GM12878 (cell line): ENCODE measurements at regions not wholly inside any gene's neighbourhood (a gene's known extent, or its start where the extent isn't known, plus 50 kb on each side); places are given as distances from the start of the nearest gene placed in this dataset.

Experiments
- ATAC-seq: fragments of 200-7000 bp; cut with Tn5 transposase; 3 replicates; pipeline ENCODE4 v1.9.1; 2020; ENCODE audit warnings: mild to moderate bottlenecking, moderate library complexity
- BruUV-seq: library from RNA; stranded (reverse); fragments of 400-500 nt; replicated peaks from 2 replicates; lab custom pipeline; 2021; lab: Mats Ljungman, UMichigan
- CTCF ChIA-PET: fragments of 300-600 bp; sonication (Branson Sonifier 250); formaldehyde crosslinking; extraction: SDS; loops from one replicate; lab custom pipeline; 2021; ENCODE audit warnings: inconsistent platforms; lab: Yijun Ruan, JAX
- POLR2A ChIA-PET: fragments of 350-600 bp; formaldehyde crosslinking; extraction: SDS; loops from one replicate; lab custom pipeline; 2021; ENCODE audit warnings: inconsistent platforms; lab: Charles Lee
- RAD21 ChIA-PET: fragments of 300-600 bp; sonication (Branson Sonifier 250); formaldehyde crosslinking; loops from one replicate; lab custom pipeline; 2023; ENCODE audit warnings: antibody characterized with exemption; ENCODE audit not compliant: unreplicated experiment; lab: Charles Lee
- SMC1A ChIA-PET: fragments of 300-600 bp; sonication (Branson Sonifier 250); formaldehyde crosslinking; loops from one replicate; lab custom pipeline; 2023; ENCODE audit not compliant: unreplicated experiment, uncharacterized antibody; lab: Charles Lee
- DNase-seq: peaks from one replicate; pipeline ENCODE4 v3.0.0-alpha.2; 2011; ENCODE audit warnings: low read depth, low spot score
- FAIRE-seq: peaks from 3 replicates; lab custom pipeline; 2011; peaks lifted over from hg19 to GRCh38; lab: Jason Lieb, UNC
- H2AFZ ChIP-seq: 2 replicates; pipeline ENCODE4 v1.6.0; 2011; ENCODE audit warnings: low read depth, low read length, control low read depth; ENCODE audit not compliant: control insufficient read depth
- H3K27ac ChIP-seq: 2 replicates; pipeline ENCODE4 v1.5.1; 2011; ENCODE audit warnings: control low read depth; ENCODE audit not compliant: control insufficient read depth, insufficient read depth
- H3K27me3 ChIP-seq, 2 experiments: replicated peaks in 1 of 2; 2 replicates each; pipeline versions ENCODE4 v1.6.0 to v1.6.1; 2011; ENCODE audit warnings: low read length in 1 of 2; ENCODE audit not compliant: control insufficient read depth in 2 of 2, insufficient read depth in 2 of 2
- H3K36me3 ChIP-seq, 2 experiments: 2 replicates each; pipeline ENCODE4 v1.5.1; 2011; ENCODE audit warnings: low read length in 1 of 2; ENCODE audit not compliant: control insufficient read depth in 2 of 2, insufficient read depth in 2 of 2
- H3K4me1 ChIP-seq: 2 replicates; pipeline ENCODE4 v1.6.1; 2011; ENCODE audit warnings: mild to moderate bottlenecking, low read length, moderate library complexity, mixed read lengths; ENCODE audit not compliant: control insufficient read depth, insufficient read depth
- H3K4me2 ChIP-seq: 2 replicates; pipeline ENCODE4 v1.6.0; 2011; ENCODE audit warnings: control low read depth; ENCODE audit not compliant: control insufficient read depth, insufficient read depth
- H3K4me3 ChIP-seq: fragments of 200-600 bp; sonication (generic); 2 replicates; pipeline ENCODE4 v1.5.1; 2016
- H3K79me2 ChIP-seq: 2 replicates; pipeline ENCODE4 v1.6.0; 2011; ENCODE audit warnings: low read length; ENCODE audit not compliant: control insufficient read depth, insufficient read depth
- H3K9ac ChIP-seq: 2 replicates; pipeline ENCODE4 v1.8.0; 2011; ENCODE audit warnings: low read length, control low read depth, mixed read lengths; ENCODE audit not compliant: control insufficient read depth, insufficient read depth
- H3K9me3 ChIP-seq: replicated peaks from 3 replicates; pipeline ENCODE4 v1.5.1; 2011; ENCODE audit warnings: mild to moderate bottlenecking, low read length; ENCODE audit not compliant: control insufficient read depth, insufficient read depth
- H4K20me1 ChIP-seq: 2 replicates; pipeline ENCODE4 v1.6.0; 2011; ENCODE audit not compliant: control insufficient read depth, insufficient read depth
- ATF7 ChIP-seq: fragments of 450-650 bp; IDR thresholded peaks from 2 replicates; pipeline ENCODE4 v1.6.1; 2016; ENCODE audit warnings: low read depth, mild to moderate bottlenecking
- BACH1 ChIP-seq: fragments of 450-650 bp; IDR thresholded peaks from 2 replicates; pipeline ENCODE4 v1.6.1; 2017; ENCODE audit warnings: mild to moderate bottlenecking, borderline replicate concordance
- DPF2 ChIP-seq: fragments of 450-650 bp; IDR thresholded peaks from 2 replicates; pipeline ENCODE4 v1.6.1; 2017; ENCODE audit warnings: mild to moderate bottlenecking
- FOS ChIP-seq: IDR thresholded peaks from 3 replicates; pipeline ENCODE4 v1.6.1; 2011; ENCODE audit warnings: borderline replicate concordance; ENCODE audit not compliant: insufficient read length; ENCODE audit errors: extremely low read depth
- LARP7 ChIP-seq: fragments of 450-650 bp; IDR thresholded peaks from 2 replicates; pipeline ENCODE4 v1.6.1; 2017; ENCODE audit warnings: mild to moderate bottlenecking
- NBN ChIP-seq: fragments of 450-650 bp; IDR thresholded peaks from 2 replicates; pipeline ENCODE4 v1.6.1; 2016
- PML ChIP-seq: IDR thresholded peaks from 2 replicates; pipeline ENCODE4 v1.6.1; 2012; ENCODE audit warnings: low read length, inconsistent platforms
- RCOR1 ChIP-seq: conservative IDR thresholded peaks from 2 replicates; pipeline ENCODE4 v1.6.1; 2012; ENCODE audit warnings: low read depth, low read length, improper control_type of control experiment
- SMC3 ChIP-seq: IDR thresholded peaks from 2 replicates; pipeline ENCODE4 v1.6.1; 2011; ENCODE audit warnings: low read length, improper control_type of control experiment, borderline replicate concordance
- SREBF2 ChIP-seq: IDR thresholded peaks from 2 replicates; pipeline ENCODE4 v1.6.1; 2012; ENCODE audit warnings: mild to moderate bottlenecking, low read length
- SUPT20H ChIP-seq: IDR thresholded peaks from 2 replicates; pipeline ENCODE4 v1.6.1; 2011; ENCODE audit warnings: low read depth, mild to moderate bottlenecking, low read length, moderate library complexity, borderline replicate concordance; ENCODE audit not compliant: control insufficient read depth
- ZNF592 ChIP-seq: fragments of 450-650 bp; IDR thresholded peaks from 2 replicates; pipeline ENCODE4 v1.6.1; 2017; ENCODE audit warnings: mild to moderate bottlenecking, moderate library complexity
- WGBS: methylation state at CpG from one replicate; pipeline ENCODE4 v1.1.6; 2016; ENCODE audit warnings: low lambda C conversion rate; ENCODE audit not compliant: insufficient replicate concordance, insufficient coverage; ENCODE audit errors: missing lambda C conversion rate; 5-methylcytosine and 5-hydroxymethylcytosine counted together
- in situ Hi-C: fragments of 300-500 bp; cut with MboI; formaldehyde crosslinking; loops from 9 replicates; pipeline ENCODE4 v1.14.3; 2018; ENCODE audit warnings: mixed read lengths
- intact Hi-C: fragments of 100-400 bp; cut with micrococcal nuclease; formaldehyde crosslinking; loops from one replicate; pipeline ENCODE4 v1.14.2; 2022; ENCODE audit not compliant: unreplicated experiment

- H3K27me3 ChIP-seq = peaks cover 0 to 2% of the 10 kb centered on the region in 2 experiments; a peak in 2 of 4 replicates
- FAIRE-seq (no peak), DNase-seq (no peak)
- no peak overlapping the region for H3K4me2 ChIP-seq
- ChIA-PET CTCF (interaction anchor here (1.0 to 1.6 kb wide), 3 partner anchors 9 to 206 kb away, joined by 3 to 4 read pairs (median 3); no protein-coding TSS in a partner anchor), SMC1A (interaction anchor here (1.2 to 2.0 kb wide), 2 partner anchors 15 to 335 kb away, joined by 4 to 6 read pairs; no protein-coding TSS in a partner anchor), POLR2A (no interaction called here), RAD21 (interaction anchor here (1.4 to 1.6 kb wide), 2 partner anchors 11 to 206 kb away, joined by 3 to 4 read pairs; no protein-coding TSS in a partner anchor)
- H3K4me1 ChIP-seq = no peaks in the 10 kb centered on the region
- no peak overlapping the region for H3K27ac ChIP-seq
- no peaks in the 10 kb centered on the region for H3K36me3 ChIP-seq
- in situ Hi-C loops = no loop called here
- H3K79me2 ChIP-seq = no peaks in the 10 kb centered on the region
- H2AFZ ChIP-seq = no peak overlapping the region
- intact Hi-C loops = no loop called here
- H4K20me1 ChIP-seq = no peaks in the 10 kb centered on the region
- BruUV-seq = no TSS peak
- no peak overlapping the region for H3K9ac ChIP-seq
- TF ChIP-seq PML = no peak
- TF ChIP-seq LARP7 = no peak
- no peak for TF ChIP-seq ZNF592
- TF ChIP-seq SUPT20H = no peak
- no peak for TF ChIP-seq NBN
- TF ChIP-seq RCOR1 = no peak
- no peak for TF ChIP-seq FOS
- no peak for TF ChIP-seq ATF7
- no peak for TF ChIP-seq BACH1
- TF ChIP-seq SMC3 = no peak
- TF ChIP-seq SREBF2 = no peak
- TF ChIP-seq DPF2 = no peak
- TF ChIP-seq, all 136 proteins: peak for 0
- WGBS = 72% methylated on average over 2 of the region's 2 CpGs
- Histone ChIP-seq H3K9me3 (no peaks in the 10 kb centered on the region), H3K4me3 (no peak overlapping the region)
- ATAC-seq = no peak
Measured at GRCh38 chr11:95498722-95499425, 267.9 kb upstream of the SESN3 start.
